ENCODE measurements at regions not wholly inside any gene's neighbourhood (a gene's known extent, or its start where the extent isn't known, plus 50 kb on each side); places are given as distances from the start of the nearest gene placed in this dataset.

DNA sequence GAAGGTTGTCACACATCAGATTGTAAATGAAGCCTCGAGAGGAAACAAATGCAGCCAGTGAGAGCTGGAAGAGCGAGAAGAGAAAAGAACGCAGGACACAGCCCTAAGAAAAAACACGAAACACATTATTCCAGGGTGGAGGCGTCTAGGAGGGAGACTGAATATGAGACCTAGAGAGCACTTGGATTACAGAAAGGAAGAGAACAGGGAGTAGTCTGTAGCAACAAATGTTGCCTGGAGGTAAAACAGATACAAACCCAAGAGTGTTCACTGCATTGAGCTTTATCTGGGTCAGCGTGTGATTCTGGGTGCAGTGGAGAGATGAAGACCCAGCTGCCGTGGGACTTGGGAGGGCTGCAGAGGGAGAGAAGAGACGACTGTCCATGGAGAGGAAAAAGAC is 50.1 kb upstream of the SETD7 start:
- H3K27ac ChIP-seq (ENCODE audit: low read length), result no peak overlapping the region
- H2AFZ ChIP-seq (ENCODE audit: low read depth, low read length), result 0 out of 2 replicates have a peak overlapping the region, but pooled peaks have one; percentile 41
- H3K4me2 ChIP-seq (ENCODE audit: low read length), result no peak overlapping the region

More for the DNA sequence above, 50.1 kb upstream of the SETD7 start:
- Histone ChIP-seq H3K79me2 (ENCODE audit: low read length) (no peaks in the 10 kb centered on the region), H3K4me3 (ENCODE audit: low read length) (no peak overlapping the region), H3K9ac (ENCODE audit: low read length) (no peak overlapping the region), H3K4me1 (ENCODE audit: low read length) (no peaks in the 10 kb centered on the region), H4K20me1 (ENCODE audit: insufficient read depth, low read length) (no peaks in the 10 kb centered on the region), H3K9me3 (ENCODE audit: insufficient read depth, low read length) (no peaks in the 10 kb centered on the region), H3K36me3 (replicated peaks; ENCODE audit: low read depth, low read length) (no peaks in the 10 kb centered on the region), H3K27me3 (ENCODE audit: low read depth, low read length) (peaks cover 24% of the 10 kb centered on the region)
- no peak for TF ChIP-seq EZH2phosphoT487 (IDR thresholded peaks at IDR 0.05; ENCODE audit: low read depth)
- TF ChIP-seq, protein P1, sequence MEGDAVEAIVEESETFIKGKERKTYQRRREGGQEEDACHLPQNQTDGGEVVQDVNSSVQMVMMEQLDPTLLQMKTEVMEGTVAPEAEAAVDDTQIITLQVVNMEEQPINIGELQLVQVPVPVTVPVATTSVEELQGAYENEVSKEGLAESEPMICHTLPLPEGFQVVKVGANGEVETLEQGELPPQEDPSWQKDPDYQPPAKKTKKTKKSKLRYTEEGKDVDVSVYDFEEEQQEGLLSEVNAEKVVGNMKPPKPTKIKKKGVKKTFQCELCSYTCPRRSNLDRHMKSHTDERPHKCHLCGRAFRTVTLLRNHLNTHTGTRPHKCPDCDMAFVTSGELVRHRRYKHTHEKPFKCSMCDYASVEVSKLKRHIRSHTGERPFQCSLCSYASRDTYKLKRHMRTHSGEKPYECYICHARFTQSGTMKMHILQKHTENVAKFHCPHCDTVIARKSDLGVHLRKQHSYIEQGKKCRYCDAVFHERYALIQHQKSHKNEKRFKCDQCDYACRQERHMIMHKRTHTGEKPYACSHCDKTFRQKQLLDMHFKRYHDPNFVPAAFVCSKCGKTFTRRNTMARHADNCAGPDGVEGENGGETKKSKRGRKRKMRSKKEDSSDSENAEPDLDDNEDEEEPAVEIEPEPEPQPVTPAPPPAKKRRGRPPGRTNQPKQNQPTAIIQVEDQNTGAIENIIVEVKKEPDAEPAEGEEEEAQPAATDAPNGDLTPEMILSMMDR (IDR thresholded peaks at IDR 0.05; ENCODE audit: low read depth, low read length), result no peak
